Mesenteric fat pad (tissue), 1 donor: ENCODE measurements at regions not wholly inside any gene's neighbourhood (a gene's known extent, or its start where the extent isn't known, plus 50 kb on each side); places are given as distances from the start of the nearest gene placed in this dataset.

ENCODE experiments used
- DNase-seq: peaks from one replicate; pipeline ENCODE4 v3.0.0-alpha.2; 2020; ENCODE audit warnings: low spot score
- donor health status: DM: yes; HTN: yes; CAD: no.

DNA sequence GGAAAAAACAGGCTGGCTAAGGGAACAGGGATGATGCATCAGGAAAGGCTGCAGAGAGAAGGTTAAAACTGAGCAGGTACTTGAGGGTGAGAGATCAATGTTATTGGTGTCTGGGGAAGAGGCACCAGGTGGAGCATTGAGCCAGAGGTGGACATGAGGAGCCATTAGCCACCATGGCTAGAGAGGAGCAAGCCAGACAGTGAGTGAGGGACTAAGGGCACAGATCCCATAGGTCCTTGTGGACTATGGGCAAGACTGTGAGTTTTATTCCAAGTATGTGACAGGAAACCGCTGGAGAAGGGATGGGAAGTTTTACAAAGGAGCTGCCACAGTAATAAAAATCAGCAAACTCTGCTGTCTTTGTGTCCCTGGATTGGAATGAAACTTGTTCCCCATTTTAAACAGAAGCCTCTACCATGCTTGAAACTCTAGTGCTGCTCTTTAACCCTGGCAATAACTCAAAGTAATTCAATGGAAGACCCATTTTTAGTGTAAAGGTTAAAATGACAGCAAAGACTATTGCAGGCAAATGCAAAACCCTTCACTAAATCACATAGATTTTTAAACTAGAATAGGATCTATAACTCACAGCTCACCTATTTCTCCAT is 349.8 kb downstream of the ENC1 start:
- DNase-seq = no peak

DNA sequence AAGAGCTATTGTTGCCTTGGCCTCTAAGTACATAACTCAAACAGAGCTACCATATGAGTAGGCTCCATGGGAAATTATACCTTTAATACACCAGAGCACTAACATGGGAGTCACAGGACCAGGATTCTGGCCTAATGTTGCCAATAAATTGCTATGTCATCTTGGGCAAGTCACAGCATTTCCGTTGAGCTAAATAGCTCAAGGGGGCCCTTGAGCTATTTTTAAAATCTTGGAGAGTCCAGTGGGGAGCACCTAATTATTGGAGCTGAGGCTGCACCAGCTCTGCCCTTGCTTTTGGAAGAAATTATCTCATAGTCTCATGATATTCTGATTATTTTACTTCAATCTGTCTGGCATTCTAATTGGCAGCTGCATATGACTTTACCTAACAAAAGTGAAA is 350.8 kb downstream of the ENC1 start:
- DNase-seq = no peak

DNA sequence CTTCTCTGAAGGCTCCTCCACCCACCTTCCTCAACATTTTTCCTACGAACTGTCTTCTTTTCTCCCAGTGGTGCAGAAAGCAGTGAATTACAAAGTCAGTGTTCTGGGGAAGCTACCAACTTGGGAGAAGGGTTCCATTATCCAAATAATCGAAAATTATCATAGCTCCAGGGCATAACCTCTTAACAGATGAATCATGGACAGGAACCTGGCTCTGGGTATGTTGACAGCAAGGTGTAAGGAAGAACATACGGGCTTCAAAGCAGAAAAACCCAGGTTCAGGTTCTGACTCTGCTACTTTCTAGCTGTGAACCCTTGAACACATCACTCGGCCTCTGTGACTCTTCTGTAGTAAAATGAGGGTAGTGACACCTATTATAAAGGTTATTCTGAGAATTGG is 351.3 kb downstream of the ENC1 start:
- no peak for DNase-seq

DNA sequence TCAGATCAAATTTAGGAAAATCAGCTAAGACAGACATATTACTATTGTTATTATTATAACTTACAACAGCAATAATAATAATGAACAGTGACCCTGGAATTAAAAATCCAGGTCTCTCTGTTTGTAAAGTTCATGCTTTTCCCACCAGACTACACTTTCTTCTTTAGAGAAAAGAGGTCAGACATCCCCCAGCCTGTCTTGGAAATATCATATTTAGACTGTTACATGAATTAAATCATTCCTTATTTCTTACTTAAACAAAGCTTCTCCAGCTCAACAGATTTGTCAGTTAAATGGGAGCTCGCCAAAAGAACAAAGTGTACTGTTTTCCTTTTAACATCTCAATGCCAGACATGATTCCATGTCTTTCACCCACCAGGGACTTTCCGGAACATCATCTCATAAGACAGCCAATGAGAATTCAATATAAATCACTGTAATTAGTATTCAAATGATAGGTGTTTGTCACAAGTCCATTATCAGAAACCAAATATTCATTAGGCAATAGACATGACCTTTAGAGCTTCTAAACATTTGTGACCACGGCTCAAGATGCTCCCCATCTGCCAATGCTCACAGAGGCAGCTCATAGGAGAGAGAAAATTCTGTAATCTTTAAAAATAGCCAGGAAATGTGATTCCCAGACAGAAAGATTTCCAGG is 351.9 kb downstream of the ENC1 start:
- DNase-seq = no peak

DNA sequence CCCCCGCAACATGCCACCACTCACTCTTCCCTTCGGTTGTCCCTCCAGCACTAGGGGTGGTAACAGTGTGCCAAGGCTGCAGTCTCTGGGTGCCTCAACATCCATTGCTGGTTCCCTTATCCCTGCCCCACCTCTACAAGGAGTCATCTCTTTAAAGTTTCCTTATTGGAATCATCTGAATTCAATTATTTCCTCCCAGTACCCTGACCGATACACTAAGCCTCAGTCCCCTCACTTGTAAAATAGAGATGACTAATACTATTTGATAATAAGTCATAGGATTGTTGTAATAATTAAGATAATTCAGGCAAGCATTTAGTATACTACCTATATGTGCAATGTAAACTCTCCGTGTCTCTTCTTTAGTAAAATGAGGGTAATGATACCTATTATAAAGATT is 352.5 kb downstream of the ENC1 start:
- DNase-seq = no peak

DNA sequence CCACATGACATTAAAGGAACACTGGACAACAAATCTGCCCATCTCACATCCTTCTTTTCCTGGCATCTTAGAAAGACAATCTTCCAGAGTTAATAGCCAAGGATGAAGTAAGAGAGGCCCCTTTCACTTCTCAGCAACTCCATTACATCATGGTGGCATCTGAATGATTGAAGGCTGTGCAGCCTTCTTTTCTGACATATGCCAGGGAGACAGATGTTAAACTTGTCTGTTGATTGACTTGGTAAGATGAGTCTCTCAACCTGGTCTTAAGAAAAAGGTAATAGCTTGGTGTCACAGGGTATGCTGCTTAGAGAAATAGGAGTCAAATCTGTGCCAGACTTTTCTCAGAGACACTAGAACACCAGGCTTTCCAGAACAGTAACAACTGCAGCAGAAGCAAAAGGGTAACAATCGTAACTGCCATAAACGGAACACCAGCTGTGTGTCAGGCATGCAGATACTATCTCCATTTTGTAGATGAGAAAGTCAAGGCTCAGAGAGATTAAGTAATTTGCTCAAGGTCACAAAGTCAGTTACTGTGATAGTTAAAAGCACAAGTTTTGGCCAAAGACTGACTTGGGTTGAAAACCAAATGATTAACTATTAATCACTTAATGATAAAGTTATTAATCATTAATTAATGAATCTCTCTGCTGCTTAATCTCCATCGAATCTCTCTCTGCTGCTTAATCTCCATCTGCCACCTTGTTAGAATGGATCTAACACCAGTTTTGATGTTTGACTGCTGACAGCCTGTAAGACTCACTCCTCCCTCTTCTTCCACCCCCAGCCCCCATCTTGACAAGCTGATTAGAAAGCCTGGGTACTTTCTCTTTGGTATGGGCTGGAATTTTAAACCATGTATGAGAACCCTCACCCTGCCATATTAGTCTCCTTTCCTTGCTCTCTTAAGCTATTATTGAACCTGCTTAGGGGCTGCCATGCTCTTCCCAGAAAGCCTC is 353.5 kb downstream of the ENC1 start:
- no peak for DNase-seq

DNA sequence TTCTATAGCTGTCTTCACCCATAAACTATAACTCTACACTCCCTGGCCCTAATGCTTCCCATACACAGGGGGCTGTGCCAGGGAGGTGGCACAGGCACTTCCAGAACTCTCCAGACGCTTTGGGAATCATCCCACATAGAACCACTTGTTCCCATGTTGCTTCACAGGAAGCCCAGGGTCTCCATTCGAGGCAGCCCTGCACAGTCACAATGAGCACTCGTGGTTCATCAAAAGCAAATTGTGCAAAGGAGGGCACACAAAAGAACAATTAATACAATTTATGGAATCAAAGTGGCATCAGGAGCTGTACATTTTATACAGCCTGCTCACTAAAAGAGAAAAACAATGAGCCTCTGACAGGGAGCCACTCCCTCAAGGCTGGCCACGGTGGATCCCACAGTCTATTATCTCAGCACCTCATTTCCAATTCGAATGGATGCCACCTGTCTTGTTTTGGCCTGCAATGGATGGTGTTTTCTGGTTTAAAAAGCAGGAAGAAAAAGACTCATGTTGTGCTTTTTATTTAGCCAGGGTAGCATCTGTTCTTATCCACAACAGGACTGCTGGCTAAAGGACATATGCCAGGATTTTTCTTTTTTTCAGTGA is 354.8 kb downstream of the ENC1 start:
- no peak for DNase-seq

DNA sequence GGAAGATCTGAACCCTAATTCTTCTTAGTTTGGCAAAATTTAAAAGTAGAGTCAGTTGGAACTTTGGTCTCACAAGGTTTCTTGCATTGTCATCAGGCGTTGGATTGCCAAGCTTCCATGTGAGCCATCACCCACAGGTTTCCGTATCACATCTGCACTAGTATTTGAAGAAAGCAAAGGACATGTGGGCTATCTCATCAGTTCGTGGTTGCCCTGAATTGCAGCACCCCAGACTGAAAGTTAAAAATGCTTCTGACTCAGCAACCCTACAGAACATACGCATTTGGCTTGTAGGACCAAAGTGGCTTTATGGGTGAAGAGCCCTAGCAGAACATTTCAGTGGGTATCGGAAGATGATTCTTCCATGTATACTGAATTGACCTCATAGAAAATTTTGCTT is 358.0 kb downstream of the ENC1 start:
- no peak for DNase-seq

DNA sequence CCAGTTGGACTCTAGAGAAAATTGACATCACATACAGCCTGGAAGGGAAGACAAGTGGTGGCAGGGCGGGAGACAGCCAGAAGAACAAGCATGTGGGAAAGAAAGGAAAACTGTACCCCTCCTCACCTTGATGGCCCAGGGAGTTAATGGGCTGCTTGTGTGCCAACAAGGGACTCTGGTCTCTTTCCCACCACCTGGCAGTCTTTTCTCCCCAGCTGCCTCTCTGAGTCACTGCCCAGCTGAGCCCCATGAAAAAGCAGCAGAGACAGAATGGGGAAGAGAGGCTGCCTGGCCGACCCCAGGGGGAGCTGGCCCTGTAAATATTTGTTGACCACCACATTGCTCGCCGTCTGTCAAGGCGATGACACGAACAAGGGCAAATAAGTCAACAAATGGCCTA is 359.4 kb downstream of the ENC1 start:
- DNase-seq = no peak

DNA sequence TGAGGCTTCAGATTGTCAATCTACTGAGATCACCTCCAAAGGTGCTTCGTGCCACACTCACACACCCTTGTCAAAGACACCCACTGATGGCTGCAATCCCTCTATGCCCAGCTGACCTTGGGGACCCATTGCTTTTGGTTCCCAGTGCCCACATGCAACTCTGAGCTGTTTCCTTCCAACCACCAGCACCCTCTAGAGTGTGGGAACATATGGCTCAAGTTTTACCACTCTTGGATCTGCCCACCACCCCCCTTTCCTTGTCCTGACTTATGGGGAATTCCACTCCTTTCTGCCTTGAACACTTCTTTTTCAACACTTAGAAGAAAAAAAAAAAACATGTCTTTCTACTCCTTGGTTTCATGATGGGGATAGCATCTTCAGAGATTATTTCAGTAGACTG is 360.2 kb downstream of the ENC1 start:
- DNase-seq = no peak

DNA sequence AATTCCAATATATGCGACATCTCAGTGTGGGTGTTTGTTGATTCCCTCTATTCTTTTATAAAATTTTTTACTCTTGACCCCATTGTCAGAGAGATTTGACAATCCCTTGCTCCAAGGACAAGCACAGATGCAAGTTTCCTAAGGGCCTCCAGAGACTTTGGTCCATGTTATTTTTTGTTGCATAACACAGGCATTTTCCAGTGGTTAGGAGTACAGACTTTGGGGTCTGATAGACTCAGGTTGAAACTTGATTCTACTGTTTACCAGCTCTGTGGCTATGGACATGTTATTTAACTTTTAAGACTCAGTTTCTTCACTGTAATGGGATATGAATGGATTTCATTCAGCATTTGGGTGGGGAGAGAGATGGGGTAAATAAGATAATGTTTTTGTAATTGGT is 361.3 kb downstream of the ENC1 start:
- no peak for DNase-seq

DNA sequence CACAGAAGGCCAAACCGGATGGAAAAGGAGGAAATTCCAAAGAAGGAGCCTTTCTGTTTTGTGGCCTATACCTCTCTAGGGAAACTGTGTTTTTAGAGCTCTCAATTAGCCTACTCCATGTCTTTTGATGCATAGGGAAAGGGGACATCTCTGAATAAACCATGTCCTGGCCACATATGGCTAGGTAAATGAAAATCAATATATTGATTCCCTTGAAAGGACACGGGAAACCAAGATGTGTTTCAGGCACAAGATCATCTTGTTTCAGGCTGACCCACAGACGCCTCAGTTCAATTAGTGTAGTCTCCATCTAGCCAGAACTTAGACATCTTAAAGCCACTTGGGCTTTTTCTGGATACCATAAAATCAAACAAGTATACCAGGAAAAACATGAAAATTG is 363.1 kb downstream of the ENC1 start:
- no peak for DNase-seq

DNA sequence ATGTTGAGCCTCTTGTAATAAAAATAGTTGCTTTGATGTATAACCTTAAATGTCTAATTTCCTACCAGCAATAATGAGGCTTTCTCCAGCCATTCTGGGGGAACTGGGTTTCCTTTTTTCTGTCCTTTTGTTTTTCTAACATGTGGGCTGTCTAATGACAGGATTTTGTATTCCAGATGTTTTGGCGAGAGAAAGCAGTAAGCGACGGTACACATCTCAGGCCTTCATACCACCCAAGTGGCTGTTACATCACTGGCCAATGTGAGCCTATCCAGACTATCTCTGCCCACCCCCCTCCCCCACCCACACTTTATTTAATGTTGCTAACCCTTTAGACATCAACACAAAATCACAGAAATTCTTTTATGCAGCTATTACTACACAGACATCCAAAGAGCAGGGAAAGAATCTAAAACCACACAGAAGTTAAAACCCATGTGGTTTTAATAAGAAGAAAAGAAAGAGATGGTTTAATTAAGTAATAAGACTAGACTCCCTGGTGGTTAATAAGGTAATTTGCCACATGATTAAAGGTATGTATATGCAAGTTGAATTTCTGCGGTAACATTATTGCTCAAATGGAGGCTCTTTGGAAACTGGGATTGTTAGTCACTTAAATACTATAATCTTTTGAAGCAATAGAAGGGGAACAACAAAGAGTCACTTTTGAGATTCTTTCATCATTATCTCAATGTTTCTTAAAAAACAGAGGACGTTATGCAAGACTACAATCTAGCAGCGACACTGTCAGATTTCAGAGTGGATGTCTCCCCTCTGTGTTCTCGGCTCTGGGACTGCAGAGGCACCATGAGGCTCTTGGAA is 365.1 kb downstream of the ENC1 start:
- no peak for DNase-seq

DNA sequence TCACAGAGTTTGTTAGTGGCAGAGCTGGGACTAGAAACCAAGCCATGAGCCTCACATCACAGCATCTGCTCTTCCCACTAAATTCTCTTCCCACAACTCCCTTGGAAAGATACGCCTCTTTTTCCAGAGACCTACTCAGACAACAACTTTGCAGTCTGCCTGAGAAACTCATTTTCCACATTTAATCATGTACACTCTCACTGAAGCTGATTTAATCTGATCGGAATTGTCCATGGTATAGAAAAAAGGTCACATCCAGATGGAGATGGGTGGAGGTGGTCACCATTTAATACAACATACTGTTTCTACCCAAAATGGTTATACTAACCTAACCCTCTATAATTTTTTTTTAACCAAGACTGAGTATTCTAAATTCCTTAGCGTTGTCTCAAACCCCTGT is 366.2 kb downstream of the ENC1 start:
- DNase-seq = no peak

DNA sequence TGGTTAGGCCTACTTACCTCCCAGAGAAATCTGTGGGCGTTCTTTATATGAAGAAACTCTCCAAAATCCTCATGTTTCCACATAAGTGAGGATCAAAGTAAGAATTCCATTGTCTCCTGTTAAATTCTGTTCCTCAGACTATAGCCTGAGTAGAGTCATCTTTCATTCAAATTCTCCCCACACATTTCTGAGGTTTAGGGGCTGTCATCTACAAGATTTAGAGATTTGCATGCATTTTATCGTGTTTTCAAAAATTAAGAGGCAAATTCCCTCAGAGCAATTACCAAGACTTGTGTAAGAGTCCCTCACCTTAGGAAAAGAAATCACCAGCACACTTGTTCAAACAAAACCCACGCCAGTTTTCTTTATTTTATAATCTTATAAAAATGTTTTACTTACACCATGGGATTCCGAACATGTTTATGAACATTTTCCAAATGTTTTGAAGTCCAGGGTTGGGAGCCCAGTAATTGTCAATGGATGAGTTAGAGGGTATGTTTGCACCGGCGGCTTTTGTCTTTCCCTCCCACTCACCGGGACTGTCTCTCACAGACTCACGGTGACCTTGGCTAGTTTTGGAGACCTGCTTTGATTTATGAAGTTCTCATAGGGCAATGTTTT is 367.6 kb downstream of the ENC1 start:
- DNase-seq = no peak

DNA sequence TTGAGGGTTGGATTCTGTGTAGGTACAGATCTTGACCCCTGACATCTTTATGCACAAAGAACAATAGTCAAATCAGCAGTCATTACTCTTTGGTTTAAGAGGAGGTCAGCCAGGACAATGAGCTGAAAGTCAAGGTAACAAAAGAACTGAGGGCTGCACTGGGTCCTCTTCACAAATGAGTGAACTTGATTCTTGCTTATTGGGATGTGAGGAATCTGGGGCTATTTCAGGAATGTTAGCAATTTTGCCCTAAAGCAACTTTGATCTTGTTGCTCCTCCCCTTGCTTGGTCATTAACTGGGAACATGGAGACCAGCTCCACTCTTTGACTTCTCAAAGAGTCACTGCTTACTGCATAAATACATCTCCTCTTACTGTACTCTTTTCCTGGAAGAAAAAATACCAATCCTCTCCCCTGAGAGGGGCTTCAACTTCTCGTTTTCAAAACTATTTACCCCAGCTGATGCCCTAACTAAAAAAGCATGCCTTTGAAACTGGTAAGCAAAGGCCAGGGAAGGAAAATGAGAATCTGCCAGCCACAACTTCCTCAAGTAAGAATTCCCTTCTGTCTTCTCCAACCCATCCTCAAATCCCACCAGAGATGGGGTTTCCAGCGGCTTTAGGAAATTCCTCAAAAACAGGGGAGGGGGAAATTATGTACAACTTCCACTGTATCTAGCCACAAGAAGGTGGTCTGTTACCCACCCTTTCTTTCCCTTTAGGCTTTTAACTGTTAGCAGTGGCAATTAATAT is 368.3 kb downstream of the ENC1 start:
- no peak for DNase-seq

DNA sequence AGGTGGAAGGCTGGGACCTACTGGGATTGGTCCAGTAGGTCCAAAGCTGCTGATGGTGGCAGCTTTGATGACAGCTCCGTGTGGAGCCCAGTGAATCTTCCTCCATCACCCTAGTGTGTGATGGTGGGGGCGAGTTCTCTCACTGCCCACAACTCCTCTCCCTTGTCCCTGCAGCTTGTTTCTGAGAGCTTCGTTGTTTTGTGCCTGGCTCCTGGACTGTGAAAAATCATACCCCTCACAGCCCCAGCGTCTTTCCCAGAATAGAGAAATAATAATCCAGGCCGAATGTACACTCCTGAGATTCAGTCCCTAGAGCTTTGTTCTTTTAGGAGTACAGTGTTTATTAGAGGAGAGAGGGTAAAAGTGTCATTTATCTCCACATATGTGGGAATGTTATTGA is 372.2 kb downstream of the ENC1 start:
- no peak for DNase-seq

DNA sequence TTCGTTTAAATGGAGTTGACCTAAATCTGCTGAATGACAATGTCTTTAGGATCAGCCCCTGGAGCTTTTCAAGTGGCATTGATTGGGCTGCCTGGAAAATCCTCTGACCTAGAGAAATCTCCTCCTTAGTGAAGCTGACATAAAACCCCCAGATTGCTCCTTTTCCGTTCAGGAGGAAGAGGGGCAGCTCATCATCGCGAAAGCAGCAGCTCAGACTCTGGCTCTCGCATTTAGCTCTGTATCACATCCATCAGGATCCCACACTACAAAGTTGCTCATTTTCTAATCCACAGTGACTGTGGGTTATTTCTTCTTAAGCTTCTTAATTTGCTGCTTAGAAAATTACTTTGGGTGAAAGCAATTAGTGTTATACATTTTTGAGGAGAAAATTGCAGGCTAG is 373.7 kb downstream of the ENC1 start:
- no peak for DNase-seq

DNA sequence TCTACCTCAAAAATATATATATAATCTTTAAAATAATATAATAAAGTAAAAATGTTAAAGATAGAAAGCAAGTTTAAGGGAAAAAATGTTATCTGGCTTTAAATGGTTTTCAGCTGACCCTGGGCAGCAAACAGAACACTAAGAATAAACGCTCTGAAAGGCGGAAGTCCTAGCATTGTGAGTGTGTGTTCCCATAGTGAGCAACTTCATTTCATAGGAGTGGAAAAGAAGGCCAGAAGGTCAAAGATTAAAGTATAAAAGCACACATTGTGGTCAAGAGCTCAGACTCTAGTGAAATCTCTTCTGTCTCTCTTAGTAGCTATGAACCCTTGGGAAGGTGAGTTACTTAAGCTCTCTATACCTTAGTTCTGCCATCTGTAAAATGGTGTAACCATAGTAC is 374.4 kb downstream of the ENC1 start:
- DNase-seq = no peak
